A549 (cell line): ENCODE measurements at regions not wholly inside any gene's neighbourhood (a gene's known extent, or its start where the extent isn't known, plus 50 kb on each side); places are given as distances from the start of the nearest gene placed in this dataset.

ENCODE experiments used
- ATAC-seq, 2 experiments: fragments of 200-7000 bp in 1 of 2; fragments of >200 bp in 1 of 2; cut with Nextera tagmentation in 1 of 2; cut with Tn5 transposase in 1 of 2; 3 replicates each; pipeline versions ENCODE4 v1.8.0 to v1.9.1; 2018 to 2020; ENCODE audit warnings: mild to moderate bottlenecking in 1 of 2, moderate library complexity in 1 of 2
- CTCF ChIA-PET: fragments of 300-600 bp; sonication (Branson Sonifier 250); formaldehyde crosslinking; extraction: SDS; loops from one replicate; lab custom pipeline; 2021; ENCODE audit warnings: antibody characterized with exemption, inconsistent platforms; lab: Yijun Ruan, JAX
- POLR2A ChIA-PET: fragments of 350-600 bp; formaldehyde crosslinking; extraction: SDS; loops from one replicate; lab custom pipeline; 2021; ENCODE audit warnings: antibody characterized with exemption, inconsistent platforms; lab: Yijun Ruan, JAX
- DNase-seq, 2 experiments: peaks; one replicate each; pipeline versions ENCODE4 v3.0.0 to v3.0.0-alpha.2; 2011 to 2016; ENCODE audit warnings: low read depth in 1 of 2, low spot score in 1 of 2
- FAIRE-seq: peaks from 2 replicates; lab custom pipeline; 2011; peaks lifted over from hg19 to GRCh38; lab: Jason Lieb, UNC
- H3K27ac ChIP-seq, 2 experiments: fragments of >200 bp; sonication (Bioruptor Twin); formaldehyde crosslinking; 3 replicates each; pipeline ENCODE4 v1.5.1; 2016 to 2017
- H3K4me1 ChIP-seq: fragments of >200 bp; sonication (Bioruptor Twin); formaldehyde crosslinking; 3 replicates; pipeline ENCODE4 v1.6.1; 2016
- H3K4me2 ChIP-seq: fragments of >200 bp; sonication (Bioruptor Twin); formaldehyde crosslinking; 3 replicates; pipeline ENCODE4 v1.6.1; 2016
- H3K4me3 ChIP-seq: fragments of >200 bp; sonication (Bioruptor Twin); formaldehyde crosslinking; 3 replicates; pipeline ENCODE4 v1.5.1; 2016
- H3K9me3 ChIP-seq: fragments of >200 bp; sonication (Bioruptor Twin); formaldehyde crosslinking; 3 replicates; pipeline ENCODE4 v1.6.1; 2016
- ATOH8 ChIP-seq: fragments of 250-450 bp; sonication (Bioruptor Pico); IDR thresholded peaks from 2 replicates; pipeline ENCODE4 v1.5.0; 2020; ENCODE audit warnings: low read depth, mild to moderate bottlenecking, moderate library complexity
- BCL3 ChIP-seq: fragments of >200 bp; sonication (Bioruptor Twin); formaldehyde crosslinking; IDR thresholded peaks from 3 replicates; pipeline ENCODE4 v1.6.1; 2016
- CBX2 ChIP-seq: fragments of 200-600 bp; sonication (generic); IDR thresholded peaks from 2 replicates; pipeline ENCODE4 v1.6.1; 2016; ENCODE audit warnings: low read depth, mild to moderate bottlenecking, borderline replicate concordance
- CBX8 ChIP-seq: fragments of 200-600 bp; sonication (generic); IDR thresholded peaks from 2 replicates; pipeline ENCODE4 v1.6.1; 2016
- CHD4 ChIP-seq: fragments of 200-600 bp; sonication (generic); IDR thresholded peaks from 2 replicates; pipeline ENCODE4 v1.6.1; 2016; ENCODE audit warnings: antibody characterized with exemption, mild to moderate bottlenecking, borderline replicate concordance
- ESRRA ChIP-seq: fragments of 150-350 bp; IDR thresholded peaks from 2 replicates; pipeline ENCODE4 v1.6.1; 2014; ENCODE audit warnings: mild to moderate bottlenecking, low read length, borderline replicate concordance
- FOSB ChIP-seq: fragments of 250-450 bp; sonication (Bioruptor Pico); IDR thresholded peaks from 2 replicates; pipeline ENCODE4 v1.5.0; 2020; ENCODE audit warnings: mild to moderate bottlenecking, moderate library complexity
- FOXS1 ChIP-seq: fragments of 250-450 bp; sonication (Bioruptor Pico); IDR thresholded peaks from 2 replicates; pipeline ENCODE4 v1.5.0; 2020; ENCODE audit warnings: mild to moderate bottlenecking, moderate library complexity
- GATA3 ChIP-seq: IDR thresholded peaks from 2 replicates; pipeline ENCODE4 v1.6.1; 2012; ENCODE audit warnings: borderline replicate concordance
- HES2 ChIP-seq: fragments of >200 bp; sonication (Bioruptor Twin); formaldehyde crosslinking; IDR thresholded peaks from 2 replicates; pipeline ENCODE4 v1.6.1; 2016
- HOXB5 ChIP-seq: fragments of 250-450 bp; sonication (Bioruptor Pico); IDR thresholded peaks from 2 replicates; pipeline ENCODE4 v1.5.0; 2020; ENCODE audit warnings: mild to moderate bottlenecking, moderate library complexity
- JUN ChIP-seq, 2 experiments: fragments of >200 bp; sonication (Bioruptor Twin); formaldehyde crosslinking; IDR thresholded peaks; 2 replicates in 1 of 2; 3 replicates in 1 of 2; pipeline ENCODE4 v1.6.1; 2016 to 2017
- KDM5A ChIP-seq: fragments of 200-600 bp; sonication (generic); IDR thresholded peaks from 2 replicates; pipeline ENCODE4 v1.6.1; 2016; ENCODE audit warnings: antibody characterized with exemption, mild to moderate bottlenecking
- MAX ChIP-seq: IDR thresholded peaks from 2 replicates; pipeline ENCODE4 v1.6.1; 2012
- MYC ChIP-seq: IDR thresholded peaks from 2 replicates; pipeline ENCODE4 v1.6.1; 2012; ENCODE audit warnings: mild to moderate bottlenecking, inconsistent platforms, low read length, improper control_type of control experiment, borderline replicate concordance
- NFE2L2 ChIP-seq: fragments of 150-350 bp; conservative IDR thresholded peaks from 2 replicates; pipeline ENCODE4 v1.6.1; 2014; ENCODE audit warnings: low read length
- NR3C1 ChIP-seq: fragments of >200 bp; sonication (Bioruptor Twin); formaldehyde crosslinking; IDR thresholded peaks from 3 replicates; pipeline ENCODE4 v1.6.1; 2017
- RAD21 ChIP-seq, 2 experiments: fragments of >200 bp in 1 of 2; sonication (Bioruptor Twin) in 1 of 2; formaldehyde crosslinking in 1 of 2; IDR thresholded peaks in 1 of 2; conservative IDR thresholded peaks in 1 of 2; 2 replicates in 1 of 2; 3 replicates in 1 of 2; pipeline ENCODE4 v1.6.1; 2012 to 2018; ENCODE audit warnings: inconsistent platforms in 1 of 2
- REST ChIP-seq: fragments of 200-600 bp; sonication (generic); IDR thresholded peaks from 2 replicates; pipeline ENCODE4 v1.6.1; 2016; ENCODE audit warnings: antibody characterized with exemption, mild to moderate bottlenecking, moderate library complexity
- RFX5 ChIP-seq: fragments of 450-650 bp; IDR thresholded peaks from 2 replicates; pipeline ENCODE4 v1.7.1; 2014; ENCODE audit warnings: antibody characterized with exemption, mild to moderate bottlenecking, moderate library complexity
- RNF2 ChIP-seq: fragments of 200-600 bp; sonication (generic); IDR thresholded peaks from 2 replicates; pipeline ENCODE4 v1.6.1; 2016; ENCODE audit warnings: low read depth, mild to moderate bottlenecking, antibody characterized with exemption, moderate library complexity, borderline replicate concordance
- SREBF2 ChIP-seq: fragments of 450-650 bp; IDR thresholded peaks from 2 replicates; pipeline ENCODE4 v1.6.1; 2014; ENCODE audit warnings: mild to moderate bottlenecking, moderate library complexity
- TFCP2L1 ChIP-seq: fragments of 250-450 bp; sonication (Bioruptor Pico); IDR thresholded peaks from 2 replicates; pipeline ENCODE4 v1.5.0; 2021; ENCODE audit warnings: mild to moderate bottlenecking
- TP53 ChIP-seq: fragments of 250-450 bp; sonication (Bioruptor Pico); IDR thresholded peaks from 2 replicates; pipeline ENCODE4 v1.5.0; 2021; ENCODE audit warnings: mild to moderate bottlenecking, moderate library complexity
- USF2 ChIP-seq: fragments of 450-650 bp; IDR thresholded peaks from 2 replicates; pipeline ENCODE4 v1.6.1; 2014; ENCODE audit warnings: antibody characterized with exemption
- ZFP36 ChIP-seq: fragments of 450-650 bp; IDR thresholded peaks from 2 replicates; pipeline ENCODE4 v1.6.1; 2014; ENCODE audit warnings: borderline replicate concordance; ENCODE audit not compliant: partially characterized antibody
- ZSCAN20 ChIP-seq: fragments of 250-450 bp; sonication (Bioruptor Pico); IDR thresholded peaks from 2 replicates; pipeline ENCODE4 v1.8.0; 2022; ENCODE audit warnings: mild to moderate bottlenecking, moderate library complexity
- WGBS: methylation state at CpG from one replicate; pipeline ENCODE4 v1.1.6; 2017; ENCODE audit errors: missing lambda C conversion rate; 5-methylcytosine and 5-hydroxymethylcytosine counted together

- no peak for ATAC-seq
- no peak overlapping the region for H3K27ac ChIP-seq
- no peak for FAIRE-seq
- no peak for DNase-seq
- no peaks in the 10 kb centered on the region for H3K9me3 ChIP-seq
- no peaks in the 10 kb centered on the region for H3K4me1 ChIP-seq
- POLR2A ChIA-PET, result no interaction called here
- H3K4me3 ChIP-seq, result no peak overlapping the region
- H3K4me2 ChIP-seq, result no peak overlapping the region
- 53% methylated on average over 3 of the region's 3 CpGs for WGBS
- TF ChIP-seq ZFP36 (no peak), TFCP2L1 (CRISPR knock-in tag) (no peak), ATOH8 (CRISPR knock-in tag) (no peak), KDM5A (no peak), MAX (no peak), SREBF2 (no peak), MYC (no peak), CBX8 (no peak), JUN (IDR thresholded peaks at IDR 0.05) (no peak), HOXB5 (CRISPR knock-in tag) (no peak)
- CTCF ChIA-PET, result no interaction called here
Observed at GRCh38 chr2:146623771-146624170, 1221.1 kb upstream of the ACVR2A start.

GRCh38 chr2:146621656-146622055 lies 1223.2 kb upstream of the ACVR2A start:
- no peak for FAIRE-seq
- no peak overlapping the region for H3K4me3 ChIP-seq
- TF ChIP-seq RAD21 (conservative IDR thresholded peaks at IDR 0.05 in 1 of 2, IDR thresholded peaks at IDR 0.05 in 1 of 2) (no peak), NR3C1 (no peak), FOXS1 (no peak), KDM5A (no peak), NFE2L2 (no peak), USF2 (no peak), ATOH8 (CRISPR knock-in tag) (no peak), TP53 (CRISPR knock-in tag) (no peak), CHD4 (no peak)
- TF ChIP-seq, all 56 proteins: peak for 0
- no peak overlapping the region for H3K4me2 ChIP-seq
- POLR2A ChIA-PET, result no interaction called here
- DNase-seq (no peak), ATAC-seq (no peak)
- CTCF ChIA-PET, result interaction anchor here (0.5 kb wide), 1 partner anchor 104 kb away, joined by 4 read pairs; no protein-coding TSS in a partner anchor
- H3K9me3 ChIP-seq, result no peaks in the 10 kb centered on the region
- WGBS, result 47% methylated on average over 1 of the region's 1 CpG
- no peak overlapping the region for H3K27ac ChIP-seq
- H3K4me1 ChIP-seq, result no peaks in the 10 kb centered on the region

- POLR2A ChIA-PET, result no interaction called here
- WGBS, result 65% methylated on average over 1 of the region's 1 CpG
- ATAC-seq, result no peak
- no peaks in the 10 kb centered on the region; the same call in 1 of the 3 replicates for H3K9me3 ChIP-seq
- no peak overlapping the region for H3K4me3 ChIP-seq
- H3K27ac ChIP-seq, result no peak overlapping the region
- CTCF ChIA-PET, result no interaction called here
- H3K4me1 ChIP-seq, result no peaks in the 10 kb centered on the region
- no peak for DNase-seq
- no peak for FAIRE-seq
- no peak overlapping the region for H3K4me2 ChIP-seq
- TF ChIP-seq REST (no peak), NR3C1 (no peak), CHD4 (no peak), ATOH8 (CRISPR knock-in tag) (no peak), RFX5 (no peak), ZSCAN20 (CRISPR knock-in tag) (no peak), CBX2 (no peak), RNF2 (no peak), BCL3 (no peak), JUN (IDR thresholded peaks at IDR 0.05) (no peak), ESRRA (no peak), HES2 (no peak), GATA3 (no peak), FOSB (CRISPR knock-in tag) (no peak)
Observed at GRCh38 chr2:146615778-146616177, 1229.1 kb upstream of the ACVR2A start.
